GM19463 (cell line): ENCODE measurements at regions not wholly inside any gene's neighbourhood (a gene's known extent, or its start where the extent isn't known, plus 50 kb on each side); places are given as distances from the start of the nearest gene placed in this dataset.

Experiments used
- ATAC-seq: cut with Tn5 transposase; IDR thresholded peaks from one replicate; pipeline ENCODE4 v1.9.1; 2021; ENCODE audit warnings: mild to moderate bottlenecking, moderate library complexity; ENCODE audit not compliant: unreplicated experiment

GRCh38 chr4:23547096-23547495, 342.8 kb downstream of the PPARGC1A start:
- no peak for ATAC-seq

- ATAC-seq, result no peak
These were observed 349.8 kb downstream of the PPARGC1A start for GRCh38 chr4:23539969-23540569.

GRCh38 chr4:23533859-23534258, 356.0 kb downstream of the PPARGC1A start:
- no peak for ATAC-seq

GRCh38 chr4:23516716-23517115, 373.1 kb downstream of the PPARGC1A start:
- ATAC-seq, result no peak

GRCh38 chr4:23504083-23504482, 385.8 kb downstream of the PPARGC1A start:
- no peak for ATAC-seq

GRCh38 chr4:23500894-23501449, 388.9 kb downstream of the PPARGC1A start:
- no peak for ATAC-seq

- no peak for ATAC-seq
These were observed 404.0 kb downstream of the PPARGC1A start for GRCh38 chr4:23485801-23486200.

- no peak for ATAC-seq
These were observed 405.2 kb downstream of the PPARGC1A start for GRCh38 chr4:23484689-23485088.

- ATAC-seq, result no peak
These were observed 406.4 kb downstream of the PPARGC1A start for GRCh38 chr4:23483320-23483960.

- ATAC-seq, result no peak
These were observed 408.3 kb downstream of the PPARGC1A start for GRCh38 chr4:23481566-23481965.

GRCh38 chr4:23477905-23478304, 411.9 kb downstream of the PPARGC1A start:
- ATAC-seq, result no peak

GRCh38 chr4:23476515-23477090, 413.2 kb downstream of the PPARGC1A start:
- no peak for ATAC-seq

- ATAC-seq, result no peak
These were observed 426.8 kb downstream of the PPARGC1A start for GRCh38 chr4:23463071-23463470.

GRCh38 chr4:23458054-23458453, 431.8 kb downstream of the PPARGC1A start:
- no peak for ATAC-seq

- no peak for ATAC-seq
These were observed 433.0 kb downstream of the PPARGC1A start for GRCh38 chr4:23456864-23457263.

- no peak for ATAC-seq
These were observed 434.2 kb downstream of the PPARGC1A start for GRCh38 chr4:23455456-23456158.

GRCh38 chr4:23441530-23442069, 448.2 kb downstream of the PPARGC1A start:
- no peak for ATAC-seq

- ATAC-seq, result no peak
These were observed 451.1 kb downstream of the PPARGC1A start for GRCh38 chr4:23438764-23439163.

- no peak for ATAC-seq
These were observed 460.4 kb downstream of the PPARGC1A start for GRCh38 chr4:23429497-23429896.

- ATAC-seq, result no peak
These were observed 464.3 kb downstream of the PPARGC1A start for GRCh38 chr4:23425570-23425969.

- no peak for ATAC-seq
These were observed 466.3 kb downstream of the PPARGC1A start for GRCh38 chr4:23423540-23423939.
